Activated B cell treated with CpG ODN at 0.5 μM for 24 hours (primary cell): ENCODE measurements at regions not wholly inside any gene's neighbourhood (a gene's known extent, or its start where the extent isn't known, plus 50 kb on each side); places are given as distances from the start of the nearest gene placed in this dataset.

Experiments used
- ATAC-seq: fragments of 200-7000 bp; cut with Tn5 transposase; one replicate; pipeline ENCODE4 v1.10.0; 2021; ENCODE audit warnings: low read depth, mild to moderate bottlenecking, moderate library complexity
- CTCF ChIA-PET: fragments of 350-600 bp; sonication (Branson Sonifier 250); formaldehyde crosslinking; loops from one replicate; lab custom pipeline; 2021; ENCODE audit warnings: antibody characterized with exemption; lab: Charles Lee
- POLR2A ChIA-PET: fragments of 350-600 bp; sonication (Branson Sonifier 250); formaldehyde crosslinking; loops from one replicate; lab custom pipeline; 2021; ENCODE audit warnings: antibody characterized with exemption; lab: Charles Lee
- DNase-seq: peaks from one replicate; pipeline ENCODE4 v3.0.0; 2022
- H3K27ac Mint-ChIP-seq: one replicate; pipeline ENCODE4 v1.8.0; 2020; ENCODE audit warnings: mixed read lengths
- H3K27me3 Mint-ChIP-seq: one replicate; pipeline ENCODE4 v1.8.0; 2021; ENCODE audit warnings: mixed read lengths
- H3K36me3 Mint-ChIP-seq: one replicate; pipeline ENCODE4 v1.8.0; 2021; ENCODE audit warnings: low read depth, mixed read lengths
- H3K4me1 Mint-ChIP-seq: one replicate; pipeline ENCODE4 v1.8.0; 2021; ENCODE audit warnings: mixed read lengths
- H3K4me3 Mint-ChIP-seq: one replicate; pipeline ENCODE4 v1.8.0; 2020; ENCODE audit warnings: mild to moderate bottlenecking, mixed read lengths
- H3K9me3 Mint-ChIP-seq: one replicate; pipeline ENCODE4 v1.8.0; 2020; ENCODE audit warnings: mixed read lengths
- CTCF ChIP-seq: fragments of 200-600 bp; IDR thresholded peaks from one replicate; pipeline ENCODE4 v1.8.0; 2022; ENCODE audit warnings: antibody characterized with exemption, mild to moderate bottlenecking
- intact Hi-C: fragments of 100-400 bp; cut with micrococcal nuclease; formaldehyde crosslinking; loops from one replicate; pipeline ENCODE4 v1.15.1; 2024

- Mint-ChIP-seq H3K4me1 (no peaks in the 10 kb centered on the region), H3K36me3 (no peaks in the 10 kb centered on the region), H3K27ac (no peak overlapping the region), H3K9me3 (no peaks in the 10 kb centered on the region), H3K4me3 (no peak overlapping the region), H3K27me3 (no peaks in the 10 kb centered on the region)
- CTCF ChIA-PET: no interaction called here
- TF ChIP-seq CTCF: no peak
- POLR2A ChIA-PET: interaction anchor here (0.9 kb wide), 1 partner anchor 10 kb away, joined by 3 read pairs; no protein-coding TSS in a partner anchor
- intact Hi-C loops: no loop called here
- no peak for ATAC-seq
- no peak for DNase-seq
These were observed 247.0 kb upstream of the SESN3 start for GRCh38 chr11:95478003-95478402.

- ChIA-PET CTCF (no interaction called here), POLR2A (interaction anchor here (1.0 kb wide), 1 partner anchor 238 kb away, joined by 3 read pairs; the partner anchor contains the start of gene SESN3)
- Mint-ChIP-seq H3K4me3 (no peak overlapping the region), H3K27me3 (no peaks in the 10 kb centered on the region), H3K36me3 (no peaks in the 10 kb centered on the region), H3K4me1 (no peaks in the 10 kb centered on the region), H3K9me3 (no peaks in the 10 kb centered on the region), H3K27ac (no peak overlapping the region)
- intact Hi-C loops: no loop called here
- TF ChIP-seq CTCF: no peak
- DNase-seq (no peak), ATAC-seq (no peak)
These were observed 238.3 kb upstream of the SESN3 start for GRCh38 chr11:95469258-95469657.

GRCh38 chr11:95466416-95466815 lies 235.4 kb upstream of the SESN3 start:
- no peaks in the 10 kb centered on the region for H3K9me3 Mint-ChIP-seq
- intact Hi-C loops: no loop called here
- H3K4me3 Mint-ChIP-seq: no peak overlapping the region
- DNase-seq: no peak
- H3K36me3 Mint-ChIP-seq: no peaks in the 10 kb centered on the region
- TF ChIP-seq CTCF: no peak
- POLR2A ChIA-PET: no interaction called here
- no peak for ATAC-seq
- H3K27me3 Mint-ChIP-seq: no peaks in the 10 kb centered on the region
- H3K27ac Mint-ChIP-seq: no peak overlapping the region
- peaks cover 15% of the 10 kb centered on the region for H3K4me1 Mint-ChIP-seq
- CTCF ChIA-PET: no interaction called here

- no peak overlapping the region for H3K27ac Mint-ChIP-seq
- no peaks in the 10 kb centered on the region for H3K36me3 Mint-ChIP-seq
- no peak overlapping the region for H3K4me3 Mint-ChIP-seq
- H3K27me3 Mint-ChIP-seq: no peaks in the 10 kb centered on the region
- ATAC-seq: no peak
- ChIA-PET POLR2A (no interaction called here), CTCF (no interaction called here)
- no peaks in the 10 kb centered on the region for H3K9me3 Mint-ChIP-seq
- peaks cover 20% of the 10 kb centered on the region for H3K4me1 Mint-ChIP-seq
- no peak for DNase-seq
- TF ChIP-seq CTCF: no peak
- intact Hi-C loops: no loop called here
These were observed 234.9 kb upstream of the SESN3 start for GRCh38 chr11:95465887-95466286.

- Mint-ChIP-seq H3K4me1 (peaks cover 20% of the 10 kb centered on the region), H3K27ac (peak overlapping the region; percentile 84), H3K9me3 (peaks cover 2% of the 10 kb centered on the region), H3K4me3 (no peak overlapping the region), H3K36me3 (no peaks in the 10 kb centered on the region), H3K27me3 (no peaks in the 10 kb centered on the region)
- no peak for DNase-seq
- intact Hi-C loops: loop anchor here (5.0 kb wide), 1 partner anchor 35 kb away; no protein-coding TSS in a partner anchor
- POLR2A ChIA-PET: no interaction called here
- CTCF ChIA-PET: interaction anchor here (1.2 to 2.0 kb wide), 2 partner anchors 229 to 244 kb away, joined by 4 to 6 read pairs; no protein-coding TSS in a partner anchor
- peak; percentile 77 for ATAC-seq
- no peak for TF ChIP-seq CTCF
These were observed 230.9 kb upstream of the SESN3 start for GRCh38 chr11:95461858-95462257.
